ENCODE measurements at regions not wholly inside any gene's neighbourhood (a gene's known extent, or its start where the extent isn't known, plus 50 kb on each side); places are given as distances from the start of the nearest gene placed in this dataset.

DNA sequence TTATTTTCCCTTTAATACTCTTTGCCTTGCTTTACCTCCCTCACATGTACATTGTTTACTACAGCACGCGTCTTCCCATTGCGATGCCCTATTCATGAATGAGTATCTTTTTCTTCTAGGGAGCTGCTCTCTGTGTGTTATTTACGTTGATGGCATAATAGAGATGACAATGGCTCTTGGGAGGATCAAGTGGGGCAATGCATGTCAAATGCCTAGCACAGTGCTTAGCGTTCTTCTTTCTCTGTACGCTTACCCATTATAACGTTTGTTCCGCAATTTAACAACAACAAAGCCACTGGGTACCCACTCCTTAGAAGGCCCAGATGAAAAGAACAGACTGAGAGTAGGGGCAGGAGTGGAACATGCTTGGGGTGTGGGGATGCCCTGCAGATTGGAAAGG, 271.6 kb upstream of the TNRC6C start:
- DNase-seq (ENCODE audit: extremely low read depth in 1 of 2, low read depth in 1 of 2): no peak

DNA sequence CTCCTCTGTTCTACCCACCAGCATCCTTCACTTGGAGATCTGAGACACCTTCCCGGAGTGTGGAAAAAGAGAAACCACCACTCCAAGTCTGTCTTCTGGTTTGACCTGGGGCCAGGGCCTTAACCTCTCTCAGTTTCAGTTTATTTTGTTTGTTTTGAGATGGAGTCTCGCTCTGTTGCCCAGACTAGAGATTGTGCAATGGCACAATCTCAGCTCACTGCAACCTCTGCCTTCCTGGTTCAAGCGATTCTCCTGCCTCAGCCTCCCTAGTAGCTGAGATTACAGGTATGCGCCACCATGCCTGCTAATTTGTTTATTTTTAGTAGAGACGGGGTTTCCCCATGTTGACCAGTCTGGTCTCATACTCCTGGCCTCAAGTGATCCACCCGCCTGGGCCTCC, 271.1 kb upstream of the TNRC6C start:
- no peak for DNase-seq (ENCODE audit: extremely low read depth in 1 of 2, low read depth in 1 of 2)

GRCh38 chr17:77687921-77688320, 270.6 kb upstream of the TNRC6C start:
- no peak for DNase-seq (ENCODE audit: extremely low read depth in 1 of 2, low read depth in 1 of 2)

GRCh38 chr17:77688369-77688768, 270.1 kb upstream of the TNRC6C start:
- DNase-seq (ENCODE audit: extremely low read depth in 1 of 2, low read depth in 1 of 2): no peak

DNA sequence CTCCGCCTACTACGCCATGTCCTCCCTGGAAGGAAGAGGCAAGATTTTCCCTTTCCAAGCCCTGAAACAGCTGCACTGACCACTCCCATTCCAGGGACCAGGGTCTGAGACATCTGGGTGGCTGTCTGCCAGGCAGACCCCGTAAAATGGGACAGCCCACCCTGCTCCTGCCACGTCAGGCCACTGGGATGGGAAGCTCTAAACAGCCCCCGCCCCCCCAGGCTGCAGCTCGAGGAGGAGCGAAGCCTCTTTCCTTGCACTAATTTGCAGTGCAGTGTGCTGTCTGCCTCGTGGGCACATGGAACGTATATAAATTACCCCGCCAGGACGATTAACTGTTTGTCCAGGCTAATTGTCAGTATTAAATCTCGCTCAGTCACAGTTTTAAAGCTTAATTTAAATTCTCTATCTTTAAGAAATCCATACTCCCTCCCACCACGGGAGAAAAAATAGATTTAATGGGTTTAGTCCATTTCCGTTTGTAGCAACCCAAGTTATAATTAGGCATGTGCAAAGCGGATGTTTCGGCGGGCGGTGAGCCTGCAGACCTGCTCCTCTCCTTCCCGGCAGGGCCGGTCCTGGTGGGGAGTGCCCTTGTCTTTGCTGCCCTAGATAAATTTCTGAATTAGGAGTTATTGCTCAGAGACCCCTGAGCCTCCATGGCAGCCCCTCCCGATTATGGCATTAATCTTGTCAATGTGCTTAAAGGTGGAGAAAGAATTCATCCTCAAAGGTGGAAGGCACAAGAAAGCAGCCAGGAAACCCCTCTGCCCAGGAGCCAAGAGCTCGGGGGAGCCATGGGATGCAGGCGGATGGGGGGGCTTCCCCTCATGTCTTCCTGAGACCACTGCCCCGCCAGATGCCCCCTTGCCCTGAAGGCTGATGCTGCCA, 268.0 kb upstream of the TNRC6C start:
- no peak for DNase-seq (ENCODE audit: extremely low read depth in 1 of 2, low read depth in 1 of 2)

GRCh38 chr17:77691216-77692085, 267.1 kb upstream of the TNRC6C start:
- no peak for DNase-seq (ENCODE audit: extremely low read depth in 1 of 2, low read depth in 1 of 2)

DNA sequence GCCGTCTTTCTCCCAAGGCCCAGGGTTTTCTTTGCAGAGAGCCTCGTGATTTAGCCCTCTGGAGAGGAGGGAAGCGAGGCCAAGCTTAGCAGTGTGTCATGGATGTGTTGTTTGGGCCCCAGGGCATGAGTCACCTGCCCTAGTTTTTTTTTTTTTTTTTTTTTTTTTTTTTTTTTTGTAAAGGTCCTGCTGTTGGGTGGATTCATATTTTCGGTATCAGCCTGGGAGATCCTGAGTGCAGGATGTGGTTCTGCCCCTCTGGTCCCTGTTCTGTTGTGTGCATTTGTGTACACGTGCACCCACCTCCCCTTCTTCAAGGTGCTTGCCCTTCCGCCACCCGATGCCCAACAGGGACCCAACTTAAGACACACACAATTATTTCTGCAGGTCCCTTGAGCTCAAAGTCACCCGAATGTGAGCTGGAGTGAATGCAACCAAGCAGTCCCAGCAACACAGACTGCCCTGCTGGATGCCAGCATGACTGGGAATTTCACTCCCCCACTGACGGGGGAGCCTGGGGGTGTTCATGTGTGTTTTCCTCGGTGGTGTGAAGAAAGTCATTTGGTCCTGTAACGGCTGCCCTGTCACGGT, 265.8 kb upstream of the TNRC6C start:
- no peak for DNase-seq (ENCODE audit: extremely low read depth in 1 of 2, low read depth in 1 of 2)

DNA sequence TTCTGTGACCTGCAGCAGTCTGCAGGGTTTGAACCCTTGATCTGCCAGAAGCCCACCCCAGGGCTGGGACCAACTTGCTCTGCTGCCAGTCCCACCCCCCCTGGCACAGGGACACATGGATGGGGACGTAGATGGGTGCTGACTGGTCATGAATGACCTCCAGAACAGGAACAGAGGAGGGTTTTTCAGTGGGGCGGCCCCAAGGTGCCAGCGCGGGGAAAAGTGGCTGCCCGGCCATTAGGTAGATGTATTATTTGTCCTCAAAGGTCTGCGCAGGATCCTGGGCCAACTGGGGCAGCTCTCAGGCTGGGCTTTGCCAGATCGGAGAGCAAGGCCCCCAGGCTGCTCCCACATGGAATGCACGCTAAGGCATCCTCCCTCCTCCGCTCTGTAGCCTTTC, 265.2 kb upstream of the TNRC6C start:
- DNase-seq (ENCODE audit: extremely low read depth in 1 of 2, low read depth in 1 of 2): no peak

GRCh38 chr17:77693776-77694175, 264.7 kb upstream of the TNRC6C start:
- no peak for DNase-seq (ENCODE audit: extremely low read depth in 1 of 2, low read depth in 1 of 2)

GRCh38 chr17:77694391-77695363, 263.8 kb upstream of the TNRC6C start:
- no peak for DNase-seq (ENCODE audit: extremely low read depth in 1 of 2, low read depth in 1 of 2)

GRCh38 chr17:77695386-77695785, 263.1 kb upstream of the TNRC6C start:
- DNase-seq (ENCODE audit: extremely low read depth in 1 of 2, low read depth in 1 of 2): no peak

GRCh38 chr17:77696151-77696720, 262.3 kb upstream of the TNRC6C start:
- DNase-seq (ENCODE audit: extremely low read depth in 1 of 2, low read depth in 1 of 2): no peak

GRCh38 chr17:77696721-77697460, 261.6 kb upstream of the TNRC6C start:
- no peak for DNase-seq (ENCODE audit: extremely low read depth in 1 of 2, low read depth in 1 of 2)

DNA sequence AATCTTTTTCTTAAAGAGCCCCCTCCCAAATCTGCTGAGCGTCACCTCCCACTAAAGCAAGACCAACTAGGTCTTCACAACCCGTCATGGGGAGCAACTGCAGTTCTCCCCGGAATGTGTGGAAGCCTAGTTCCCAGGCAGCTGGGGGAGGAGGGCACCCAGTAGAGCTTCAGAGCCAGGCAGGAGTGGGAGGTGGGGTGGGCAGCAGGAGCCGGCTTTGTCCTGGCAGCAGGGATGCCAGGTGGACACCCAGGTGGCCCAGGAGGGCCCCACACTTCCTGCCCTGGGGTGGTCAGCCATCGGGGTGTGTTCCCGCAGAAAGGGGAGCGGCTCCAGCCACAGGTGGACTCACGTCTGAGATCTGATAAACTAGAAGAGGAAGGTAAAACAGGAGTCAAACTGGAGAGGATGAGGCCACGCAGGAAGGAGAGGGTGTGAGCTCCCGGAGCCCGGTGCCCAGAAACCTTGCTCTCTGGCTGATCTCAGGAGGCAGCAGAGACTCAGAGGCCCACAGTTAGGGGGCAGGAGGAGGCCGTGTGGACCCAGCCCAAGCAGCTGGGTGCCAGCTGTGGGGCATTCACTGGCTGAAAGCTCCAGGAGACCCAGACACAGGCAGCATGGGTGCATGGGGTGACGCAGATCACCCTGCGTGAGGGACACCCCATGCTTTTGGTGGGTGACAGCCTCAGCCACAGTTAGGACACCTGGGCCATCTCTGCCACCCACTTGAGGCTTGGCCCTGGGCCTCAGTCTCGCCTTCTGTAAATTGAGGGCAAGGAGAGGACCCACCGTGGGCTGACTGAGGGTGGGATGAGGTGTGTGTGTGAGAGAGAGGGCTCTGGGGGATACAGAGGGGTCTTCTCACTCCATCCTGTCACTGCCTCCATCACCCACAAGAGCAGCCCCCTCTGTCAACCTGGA, 260.8 kb upstream of the TNRC6C start:
- DNase-seq (ENCODE audit: extremely low read depth in 1 of 2, low read depth in 1 of 2): no peak

DNA sequence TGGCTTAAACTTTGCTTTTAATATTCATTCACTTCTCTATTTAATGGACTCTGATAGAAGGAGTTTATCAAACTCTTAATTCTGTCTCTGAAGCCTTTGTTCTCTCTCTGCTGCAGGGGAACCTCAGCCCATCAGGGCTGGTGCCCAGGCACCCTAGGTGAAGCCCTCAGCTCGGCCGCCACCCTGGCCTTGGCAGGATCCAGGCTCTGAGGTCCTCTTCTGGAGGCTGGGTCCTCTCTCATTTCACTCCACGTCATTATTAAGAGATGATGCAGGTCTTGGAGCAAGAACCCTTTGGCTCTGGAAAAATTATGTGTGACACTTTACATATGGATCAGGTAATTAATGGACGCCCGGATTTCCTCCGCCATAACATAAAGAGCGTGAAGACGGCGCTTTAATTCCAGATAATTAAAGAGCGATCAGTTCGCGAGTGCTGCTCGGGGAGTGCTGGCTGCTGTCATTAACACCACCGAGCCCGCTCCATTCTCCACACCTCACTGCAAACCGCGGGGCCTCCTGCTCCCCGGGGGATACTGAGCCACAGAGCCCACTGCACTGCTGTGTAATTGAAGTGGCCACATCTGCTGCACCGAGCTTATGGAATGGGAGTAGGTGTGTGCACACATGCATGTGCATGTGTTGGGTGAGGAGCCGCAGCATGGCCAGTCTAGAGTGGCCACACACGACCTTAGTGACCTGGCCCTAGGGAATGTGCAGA, 259.4 kb upstream of the TNRC6C start:
- DNase-seq (ENCODE audit: extremely low read depth in 1 of 2, low read depth in 1 of 2): no peak

DNA sequence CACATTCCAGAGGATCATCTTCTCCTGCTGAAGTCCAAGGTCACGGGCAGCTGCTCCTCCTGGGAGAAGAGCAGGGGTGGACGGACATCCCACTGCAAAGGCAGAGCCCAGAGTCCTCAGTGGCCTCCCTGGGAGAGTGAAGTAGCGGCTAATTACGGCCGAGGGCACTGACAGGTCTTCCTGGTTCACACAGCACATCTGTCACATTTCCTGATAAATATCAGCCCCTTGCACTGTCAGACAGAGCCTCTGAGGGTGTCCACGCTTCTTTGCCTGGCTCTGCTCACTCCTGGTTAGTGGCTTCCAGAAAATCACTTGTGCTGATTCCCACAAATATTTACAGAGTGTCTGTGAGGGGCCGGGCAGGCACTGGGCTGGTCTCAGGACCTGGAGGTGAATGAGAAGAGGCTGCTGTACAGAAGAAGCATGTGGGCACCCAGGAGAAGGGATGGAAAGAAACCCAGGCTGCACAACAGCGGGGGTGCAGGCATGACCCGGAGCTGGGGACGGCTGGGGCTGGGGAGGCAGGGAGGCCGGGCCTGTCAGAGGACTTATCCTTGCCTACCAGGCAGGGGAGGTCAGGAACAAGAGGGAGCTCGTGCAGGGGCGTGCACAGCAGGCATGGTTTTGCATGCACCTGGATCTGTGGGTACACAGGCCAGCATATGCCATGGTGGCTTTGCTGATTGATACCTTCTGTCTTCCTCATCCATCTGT, 258.2 kb upstream of the TNRC6C start:
- no peak for DNase-seq (ENCODE audit: extremely low read depth in 1 of 2, low read depth in 1 of 2)

GRCh38 chr17:77701996-77702395, 256.5 kb upstream of the TNRC6C start:
- no peak for DNase-seq (ENCODE audit: extremely low read depth in 1 of 2, low read depth in 1 of 2)
